ENCODE measurements at regions not wholly inside any gene's neighbourhood (a gene's known extent, or its start where the extent isn't known, plus 50 kb on each side); places are given as distances from the start of the nearest gene placed in this dataset.

GRCh38 chr18:38350141-38350540, 784.5 kb upstream of the CELF4 start:
- TF ChIP-seq, protein P1, sequence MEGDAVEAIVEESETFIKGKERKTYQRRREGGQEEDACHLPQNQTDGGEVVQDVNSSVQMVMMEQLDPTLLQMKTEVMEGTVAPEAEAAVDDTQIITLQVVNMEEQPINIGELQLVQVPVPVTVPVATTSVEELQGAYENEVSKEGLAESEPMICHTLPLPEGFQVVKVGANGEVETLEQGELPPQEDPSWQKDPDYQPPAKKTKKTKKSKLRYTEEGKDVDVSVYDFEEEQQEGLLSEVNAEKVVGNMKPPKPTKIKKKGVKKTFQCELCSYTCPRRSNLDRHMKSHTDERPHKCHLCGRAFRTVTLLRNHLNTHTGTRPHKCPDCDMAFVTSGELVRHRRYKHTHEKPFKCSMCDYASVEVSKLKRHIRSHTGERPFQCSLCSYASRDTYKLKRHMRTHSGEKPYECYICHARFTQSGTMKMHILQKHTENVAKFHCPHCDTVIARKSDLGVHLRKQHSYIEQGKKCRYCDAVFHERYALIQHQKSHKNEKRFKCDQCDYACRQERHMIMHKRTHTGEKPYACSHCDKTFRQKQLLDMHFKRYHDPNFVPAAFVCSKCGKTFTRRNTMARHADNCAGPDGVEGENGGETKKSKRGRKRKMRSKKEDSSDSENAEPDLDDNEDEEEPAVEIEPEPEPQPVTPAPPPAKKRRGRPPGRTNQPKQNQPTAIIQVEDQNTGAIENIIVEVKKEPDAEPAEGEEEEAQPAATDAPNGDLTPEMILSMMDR (IDR thresholded peaks at IDR 0.05): no peak
- TF ChIP-seq POLR2A (IDR thresholded peaks at IDR 0.05): no peak
- TF ChIP-seq EP300 (IDR thresholded peaks at IDR 0.05): no peak
